ENCODE measurements at regions not wholly inside any gene's neighbourhood (a gene's known extent, or its start where the extent isn't known, plus 50 kb on each side); places are given as distances from the start of the nearest gene placed in this dataset.

- TF ChIP-seq EZH2 (IDR thresholded peaks at IDR 0.05) (no peak), POLR2AphosphoS5 (IDR thresholded peaks at IDR 0.05; ENCODE audit: borderline replicate concordance, low read depth, low read length) (no peak), FOXP2 (optimal IDR thresholded peaks at IDR 0.05; ENCODE audit: control extremely low read depth, extremely low read length, insufficient read depth) (no peak)
- no peak for DNase-seq (ENCODE audit: low read depth, low spot score)
- H3K9ac ChIP-seq (ENCODE audit: insufficient read length) = no peak overlapping the region
- no peaks in the 10 kb centered on the region for H3K9me3 ChIP-seq (ENCODE audit: low read depth, low read length)
- H3K4me3 ChIP-seq = no peak overlapping the region
- H3K36me3 ChIP-seq (ENCODE audit: insufficient read depth, low read length) = no peaks in the 10 kb centered on the region
- H3K27ac ChIP-seq = no peak overlapping the region
Observed at GRCh38 chr22:48740731-48741405, 1086.8 kb downstream of the BRD1 start.

GRCh38 chr22:48740086-48740730 is 1087.5 kb downstream of the BRD1 start:
- H3K36me3 ChIP-seq (ENCODE audit: insufficient read depth, low read length) = peaks cover 2% of the 10 kb centered on the region; the same call in 1 of the 2 replicates
- no peak overlapping the region for H3K4me3 ChIP-seq
- no peak overlapping the region for H3K9ac ChIP-seq (ENCODE audit: insufficient read length)
- H3K27ac ChIP-seq = no peak overlapping the region
- H3K9me3 ChIP-seq (ENCODE audit: low read depth, low read length) = no peaks in the 10 kb centered on the region
- no peak for TF ChIP-seq EZH2 (IDR thresholded peaks at IDR 0.05)
- TF ChIP-seq FOXP2 (optimal IDR thresholded peaks at IDR 0.05; ENCODE audit: control extremely low read depth, extremely low read length, insufficient read depth) = no peak
- TF ChIP-seq POLR2AphosphoS5 (IDR thresholded peaks at IDR 0.05; ENCODE audit: borderline replicate concordance, low read depth, low read length) = no peak
- no peak for DNase-seq (ENCODE audit: low read depth, low spot score)

GRCh38 chr22:48739348-48740085 is 1088.2 kb downstream of the BRD1 start:
- H3K9me3 ChIP-seq (ENCODE audit: low read depth, low read length) = no peaks in the 10 kb centered on the region
- H3K4me3 ChIP-seq = no peak overlapping the region
- DNase-seq (ENCODE audit: low read depth, low spot score) = no peak
- H3K36me3 ChIP-seq (ENCODE audit: insufficient read depth, low read length) = peaks cover 9% of the 10 kb centered on the region; the same call in 1 of the 2 replicates
- no peak for TF ChIP-seq EZH2 (IDR thresholded peaks at IDR 0.05)
- no peak for TF ChIP-seq POLR2AphosphoS5 (IDR thresholded peaks at IDR 0.05; ENCODE audit: borderline replicate concordance, low read depth, low read length)
- no peak for TF ChIP-seq FOXP2 (optimal IDR thresholded peaks at IDR 0.05; ENCODE audit: control extremely low read depth, extremely low read length, insufficient read depth)
- no peak overlapping the region for H3K27ac ChIP-seq
- H3K9ac ChIP-seq (ENCODE audit: insufficient read length) = no peak overlapping the region

GRCh38 chr22:48738204-48738980 is 1089.3 kb downstream of the BRD1 start:
- H3K9me3 ChIP-seq (ENCODE audit: low read depth, low read length) = no peaks in the 10 kb centered on the region
- H3K27ac ChIP-seq = no peak overlapping the region
- no peak for DNase-seq (ENCODE audit: low read depth, low spot score)
- TF ChIP-seq FOXP2 (optimal IDR thresholded peaks at IDR 0.05; ENCODE audit: control extremely low read depth, extremely low read length, insufficient read depth) = no peak
- TF ChIP-seq POLR2AphosphoS5 (IDR thresholded peaks at IDR 0.05; ENCODE audit: borderline replicate concordance, low read depth, low read length) = no peak
- no peak for TF ChIP-seq EZH2 (IDR thresholded peaks at IDR 0.05)
- H3K4me3 ChIP-seq = no peak overlapping the region
- H3K9ac ChIP-seq (ENCODE audit: insufficient read length) = no peak overlapping the region
- H3K36me3 ChIP-seq (ENCODE audit: insufficient read depth, low read length) = peaks cover 13% of the 10 kb centered on the region; the same call in 1 of the 2 replicates

- Histone ChIP-seq H3K36me3 (ENCODE audit: insufficient read depth, low read length) (peaks cover 13% of the 10 kb centered on the region; the same call in 1 of the 2 replicates), H3K9me3 (ENCODE audit: low read depth, low read length) (no peaks in the 10 kb centered on the region), H3K27ac (no peak overlapping the region), H3K4me3 (no peak overlapping the region), H3K9ac (ENCODE audit: insufficient read length) (no peak overlapping the region)
- no peak for DNase-seq (ENCODE audit: low read depth, low spot score)
- TF ChIP-seq FOXP2 (optimal IDR thresholded peaks at IDR 0.05; ENCODE audit: control extremely low read depth, extremely low read length, insufficient read depth) = no peak
- no peak for TF ChIP-seq POLR2AphosphoS5 (IDR thresholded peaks at IDR 0.05; ENCODE audit: borderline replicate concordance, low read depth, low read length)
Observed at GRCh38 chr22:48737461-48738203, 1090.0 kb downstream of the BRD1 start.

- Histone ChIP-seq H3K9ac (ENCODE audit: insufficient read length) (no peak overlapping the region), H3K9me3 (ENCODE audit: low read depth, low read length) (no peaks in the 10 kb centered on the region)
- TF ChIP-seq POLR2AphosphoS5 (IDR thresholded peaks at IDR 0.05; ENCODE audit: borderline replicate concordance, low read depth, low read length) = no peak
- no peak for TF ChIP-seq EZH2 (IDR thresholded peaks at IDR 0.05)
- no peak for TF ChIP-seq FOXP2 (optimal IDR thresholded peaks at IDR 0.05; ENCODE audit: control extremely low read depth, extremely low read length, insufficient read depth)
Observed at GRCh38 chr22:48736593-48737460, 1090.8 kb downstream of the BRD1 start.

GRCh38 chr22:48734961-48735360 is 1092.7 kb downstream of the BRD1 start:
- DNase-seq (ENCODE audit: low read depth, low spot score) = no peak
- no peak for TF ChIP-seq POLR2AphosphoS5 (IDR thresholded peaks at IDR 0.05; ENCODE audit: borderline replicate concordance, low read depth, low read length)
- Histone ChIP-seq H3K27ac (no peak overlapping the region), H3K9ac (ENCODE audit: insufficient read length) (no peak overlapping the region), H3K4me3 (no peak overlapping the region), H3K36me3 (ENCODE audit: insufficient read depth, low read length) (peaks cover 13% of the 10 kb centered on the region; the same call in 1 of the 2 replicates), H3K9me3 (ENCODE audit: low read depth, low read length) (no peaks in the 10 kb centered on the region)

More at GRCh38 chr22:48736593-48737460, 1090.8 kb downstream of the BRD1 start:
- Histone ChIP-seq H3K4me3 (no peak overlapping the region), H3K27ac (no peak overlapping the region), H3K36me3 (ENCODE audit: insufficient read depth, low read length) (peaks cover 13% of the 10 kb centered on the region; the same call in 1 of the 2 replicates)
- no peak for DNase-seq (ENCODE audit: low read depth, low spot score)
